Kidney (tissue), 13 donors: ENCODE measurements at regions not wholly inside any gene's neighbourhood (a gene's known extent, or its start where the extent isn't known, plus 50 kb on each side); places are given as distances from the start of the nearest gene placed in this dataset.
A peak's percentile ranks its signal among the peaks of the same experiment; 100 is the strongest.

ENCODE experiments used
- DNase-seq, 5 donors: peaks; one replicate each; pipeline ENCODE4 v3.0.0-alpha.2; 2013 to 2020
- FAIRE-seq: peaks from 2 replicates; lab custom pipeline; 2012; peaks lifted over from hg19 to GRCh38; lab: Jason Lieb, UNC
- H3K27ac ChIP-seq, 2 donors: one replicate each; pipeline ENCODE4 v1.7.0; 2013; ENCODE audit warnings: low read depth in 2 of 2, low read length in 2 of 2, inconsistent platforms in 1 of 2
- H3K27me3 ChIP-seq: one replicate; pipeline ENCODE4 v1.7.1; 2013; ENCODE audit warnings: low read length, inconsistent platforms; ENCODE audit not compliant: control insufficient read depth, insufficient read depth
- H3K36me3 ChIP-seq, 3 donors: one replicate each; pipeline versions ENCODE4 v1.7.0 to v1.7.1; 2013; ENCODE audit warnings: low read length in 3 of 3, control low read depth in 1 of 3, inconsistent platforms in 1 of 3; ENCODE audit not compliant: insufficient read depth in 3 of 3, control insufficient read depth in 2 of 3
- H3K4me1 ChIP-seq, 3 donors: one replicate each; pipeline versions ENCODE4 v1.7.0 to v1.7.1; 2013; ENCODE audit warnings: low read length in 3 of 3, inconsistent platforms in 1 of 3, low read depth in 1 of 3; ENCODE audit not compliant: control insufficient read depth in 2 of 3, insufficient read depth in 2 of 3
- H3K4me3 ChIP-seq, 3 donors: one replicate each; pipeline versions ENCODE4 v1.7.0 to v1.8.1; 2013; ENCODE audit warnings: low read length in 3 of 3, control low read depth in 1 of 3, inconsistent platforms in 1 of 3
- H3K9ac ChIP-seq, 3 donors: one replicate each; pipeline versions ENCODE4 v1.7.0 to v1.7.1; 2013; ENCODE audit warnings: low read length in 3 of 3, control low read depth in 1 of 3, inconsistent platforms in 1 of 3
- H3K9me3 ChIP-seq, 3 donors: one replicate each; pipeline versions ENCODE4 v1.7.0 to v1.7.1; 2013; ENCODE audit warnings: low read length in 3 of 3, control low read depth in 1 of 3, inconsistent platforms in 1 of 3; ENCODE audit not compliant: control insufficient read depth in 2 of 3, insufficient read depth in 1 of 3
- intact Hi-C: fragments of 100-400 bp; cut with DNase I; formaldehyde crosslinking; loops from one replicate; pipeline ENCODE4 v1.11.1; 2022
- TF ChIP-seq, protein P1 (sequence below): IDR thresholded peaks from 3 replicates; pipeline ENCODE4 v1.5.1; 2012; ENCODE audit warnings: mild to moderate bottlenecking, moderate library complexity, borderline replicate concordance; ENCODE audit not compliant: insufficient read depth; ENCODE audit errors: extremely low read depth
- donor health status: control.
- donor health status: control.
- donor health status: control.
- donor health status: control.
- donor health status: control.
- donor health status: DM: yes; HTN: yes; CAD: no.
- donor health status: Normal renal cell carcinoma (clear cell type).

DNA sequence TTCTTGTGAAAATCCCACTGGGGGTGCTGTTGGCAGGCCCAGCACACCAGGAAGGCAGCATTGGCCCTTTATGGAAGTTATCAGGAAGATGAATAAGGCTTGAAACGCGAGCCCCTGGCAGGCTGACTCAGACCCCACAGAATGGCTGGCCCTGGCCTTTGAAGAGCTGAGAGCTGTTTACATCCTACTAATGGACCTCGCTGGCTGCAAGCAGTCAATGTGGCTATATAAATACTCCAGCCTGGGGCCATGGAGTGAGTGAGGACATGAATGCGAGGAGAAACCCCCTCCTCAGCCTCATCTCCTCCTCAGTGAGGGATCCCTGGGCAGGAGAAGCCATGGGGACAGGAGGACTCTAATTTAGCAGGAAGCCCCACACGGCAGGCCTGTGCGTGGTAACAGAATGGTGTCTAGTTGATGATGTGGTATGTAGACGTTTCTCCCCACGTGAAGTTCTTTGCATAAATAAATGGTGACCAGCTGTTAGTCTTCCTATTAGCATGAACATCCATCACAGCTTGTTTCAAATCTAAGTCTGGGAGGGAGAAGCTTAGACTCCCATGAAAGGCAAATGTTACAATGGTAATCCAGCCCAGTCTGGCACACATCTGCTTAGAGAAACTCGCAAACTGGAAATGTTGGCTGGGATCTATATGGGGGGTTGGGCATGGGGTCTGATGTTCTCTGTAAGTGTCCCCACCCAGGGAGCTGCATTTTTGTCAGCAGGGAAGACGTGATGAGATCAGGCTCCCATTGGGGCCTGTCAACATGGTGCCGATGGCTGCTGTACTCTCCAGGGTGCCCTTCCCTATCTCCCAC, 175.1 kb upstream of the PITX1 start:
- no peak for FAIRE-seq

DNA sequence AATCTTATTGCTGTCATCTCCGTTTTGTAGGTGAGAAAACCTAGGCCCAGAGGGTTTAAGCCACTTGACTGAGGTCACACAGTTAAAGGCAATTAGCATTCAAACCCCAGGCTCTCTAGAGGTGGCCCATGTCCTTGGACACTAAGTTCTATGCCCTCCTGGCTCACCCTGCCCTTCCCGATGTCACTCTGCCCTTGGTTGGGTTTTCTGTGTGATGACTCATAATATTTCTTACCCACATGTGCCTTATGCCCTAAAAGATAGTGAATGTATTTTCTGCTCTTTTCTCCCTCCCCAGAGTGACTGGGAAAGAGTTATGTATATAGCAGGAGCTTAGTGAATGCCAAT, 174.5 kb upstream of the PITX1 start:
- intact Hi-C loops, result no loop called here
- FAIRE-seq (no peak), DNase-seq (peak in 1 of 5 donors; percentile 13)
- no peak overlapping the region for H3K9ac ChIP-seq
- TF ChIP-seq, protein P1, sequence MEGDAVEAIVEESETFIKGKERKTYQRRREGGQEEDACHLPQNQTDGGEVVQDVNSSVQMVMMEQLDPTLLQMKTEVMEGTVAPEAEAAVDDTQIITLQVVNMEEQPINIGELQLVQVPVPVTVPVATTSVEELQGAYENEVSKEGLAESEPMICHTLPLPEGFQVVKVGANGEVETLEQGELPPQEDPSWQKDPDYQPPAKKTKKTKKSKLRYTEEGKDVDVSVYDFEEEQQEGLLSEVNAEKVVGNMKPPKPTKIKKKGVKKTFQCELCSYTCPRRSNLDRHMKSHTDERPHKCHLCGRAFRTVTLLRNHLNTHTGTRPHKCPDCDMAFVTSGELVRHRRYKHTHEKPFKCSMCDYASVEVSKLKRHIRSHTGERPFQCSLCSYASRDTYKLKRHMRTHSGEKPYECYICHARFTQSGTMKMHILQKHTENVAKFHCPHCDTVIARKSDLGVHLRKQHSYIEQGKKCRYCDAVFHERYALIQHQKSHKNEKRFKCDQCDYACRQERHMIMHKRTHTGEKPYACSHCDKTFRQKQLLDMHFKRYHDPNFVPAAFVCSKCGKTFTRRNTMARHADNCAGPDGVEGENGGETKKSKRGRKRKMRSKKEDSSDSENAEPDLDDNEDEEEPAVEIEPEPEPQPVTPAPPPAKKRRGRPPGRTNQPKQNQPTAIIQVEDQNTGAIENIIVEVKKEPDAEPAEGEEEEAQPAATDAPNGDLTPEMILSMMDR, result no peak
- no peaks in the 10 kb centered on the region for H3K36me3 ChIP-seq
- no peaks in the 10 kb centered on the region for H3K9me3 ChIP-seq
- no peaks in the 10 kb centered on the region for H3K27me3 ChIP-seq
- no peak overlapping the region for H3K4me3 ChIP-seq
- no peak overlapping the region for H3K27ac ChIP-seq
- H3K4me1 ChIP-seq, result no peaks in the 10 kb centered on the region

More for the DNA sequence above, 175.1 kb upstream of the PITX1 start:
- no peaks in the 10 kb centered on the region for H3K36me3 ChIP-seq
- peak in 3 of 5 donors; percentile 9 to 35 (median 24) for DNase-seq
- TF ChIP-seq, protein P1, result no peak
- H3K27me3 ChIP-seq, result no peaks in the 10 kb centered on the region
- no peaks in the 10 kb centered on the region for H3K9me3 ChIP-seq
- no peak overlapping the region for H3K27ac ChIP-seq
- no peaks in the 10 kb centered on the region for H3K4me1 ChIP-seq
- intact Hi-C loops, result no loop called here
- H3K9ac ChIP-seq, result no peak overlapping the region
- no peak overlapping the region for H3K4me3 ChIP-seq

GRCh38 chr5:135207866-135208265, 173.8 kb upstream of the PITX1 start:
- DNase-seq (peak in 1 of 5 donors; percentile 32), FAIRE-seq (no peak)
- Histone ChIP-seq H3K27ac (no peak overlapping the region), H3K27me3 (no peaks in the 10 kb centered on the region), H3K4me1 (no peaks in the 10 kb centered on the region), H3K9me3 (peaks cover 0 to 4% (median 0%) of the 10 kb centered on the region in 3 donors), H3K36me3 (no peaks in the 10 kb centered on the region), H3K4me3 (no peak overlapping the region), H3K9ac (no peak overlapping the region)
- TF ChIP-seq, protein P1, result no peak
- intact Hi-C loops, result no loop called here

DNA sequence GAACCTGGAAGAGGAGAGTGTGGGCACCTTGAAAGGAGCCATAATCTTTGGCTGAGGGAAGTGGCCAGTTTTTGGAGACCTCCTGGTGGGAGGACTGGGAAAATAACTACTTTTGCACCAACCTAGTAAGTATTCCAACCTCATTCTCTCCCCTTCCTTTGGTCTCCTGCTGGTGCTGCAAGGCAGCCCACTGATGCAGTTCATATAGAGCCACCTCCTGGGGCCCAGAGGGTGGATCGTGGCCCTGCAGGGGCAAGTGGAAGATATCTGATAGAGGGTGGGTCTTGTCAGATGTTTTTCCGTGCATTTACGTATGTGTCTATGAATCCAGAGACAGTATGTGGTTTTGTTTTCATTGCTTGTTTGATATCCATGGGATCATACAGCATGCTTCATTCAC, 172.8 kb upstream of the PITX1 start:
- intact Hi-C loops, result no loop called here

More for the DNA sequence above, 172.8 kb upstream of the PITX1 start:
- H3K27ac ChIP-seq, result no peak overlapping the region
- no peak overlapping the region for H3K4me3 ChIP-seq
- no peaks in the 10 kb centered on the region for H3K27me3 ChIP-seq
- H3K4me1 ChIP-seq, result no peaks in the 10 kb centered on the region
- no peak overlapping the region for H3K9ac ChIP-seq
- H3K9me3 ChIP-seq, result peaks cover 0 to 13% (median 0%) of the 10 kb centered on the region in 3 donors
- TF ChIP-seq, protein P1, result no peak
- DNase-seq (peak in 1 of 5 donors; percentile 29), FAIRE-seq (no peak)
- H3K36me3 ChIP-seq, result no peaks in the 10 kb centered on the region
